Adrenal gland (tissue), 9 donors: ENCODE measurements at regions not wholly inside any gene's neighbourhood (a gene's known extent, or its start where the extent isn't known, plus 50 kb on each side); places are given as distances from the start of the nearest gene placed in this dataset.
"Not testable (repeated sequence)": the region's sequence is repeated elsewhere in the genome, so short reads cannot be mapped to it uniquely, and the experiment has no call there.

ENCODE experiments used
- DNase-seq, 7 donors: peaks; one replicate each; pipeline ENCODE4 v3.0.0-alpha.2; 2019 to 2020
- H3K27ac ChIP-seq, 5 donors: fragments of 200-600 bp; sonication (generic) in 4 of 5; 1 replicate in 3 of 5; 2 replicates in 2 of 5; pipeline versions ENCODE4 v1.5.1 to v1.8.0; 2016 to 2020; ENCODE audit warnings: mild to moderate bottlenecking in 1 of 5
- H3K27me3 ChIP-seq: fragments of 200-600 bp; 2 replicates; pipeline ENCODE4 v1.8.0; 2021
- H3K36me3 ChIP-seq, 2 donors: fragments of 200-600 bp; replicated peaks in 1 of 2; 1 replicate in 1 of 2; 2 replicates in 1 of 2; pipeline versions ENCODE4 v1.5.1 to v1.8.0; 2018 to 2022
- H3K4me1 ChIP-seq, 2 donors: fragments of 200-600 bp; replicated peaks in 1 of 2; 1 replicate in 1 of 2; 2 replicates in 1 of 2; pipeline versions ENCODE4 v1.5.1 to v1.8.0; 2018 to 2021
- H3K4me3 ChIP-seq, 4 donors: fragments of 200-600 bp; sonication (generic) in 3 of 4; one replicate each; pipeline ENCODE4 v1.5.1; 2016 to 2018
- H3K9me3 ChIP-seq, 3 donors: fragments of 200-600 bp; sonication (generic) in 1 of 3; replicated peaks in 1 of 3; 1 replicate in 2 of 3; 2 replicates in 1 of 3; pipeline versions ENCODE4 v1.5.1 to v1.8.0; 2016 to 2021
- POLR2A ChIP-seq, 2 donors: fragments of 450-650 bp; IDR thresholded peaks; one replicate each; pipeline ENCODE4 v1.6.1; 2017; ENCODE audit warnings: antibody characterized with exemption in 2 of 2, mild to moderate bottlenecking in 2 of 2, moderate library complexity in 1 of 2
- WGBS, 4 donors: extraction: QIAGEN DNeasy Blood & Tissue Kit in 2 of 4; methylation state at CpG; one replicate each; pipeline versions ENCODE4 v1.1.5 to v1.1.7; 2013 to 2017; 5-methylcytosine and 5-hydroxymethylcytosine counted together
- intact Hi-C, 2 donors: fragments of 100-400 bp; cut with DNase I; formaldehyde crosslinking; loops; one replicate each; pipeline versions ENCODE4 v1.14.1 to v1.15.0; 2022 to 2023
- TF ChIP-seq, protein P1 (sequence below), 6 experiments: fragments of 450-650 bp in 4 of 6; fragments of 200-600 bp in 2 of 6; sonication (generic) in 1 of 6; IDR thresholded peaks; 1 replicate in 5 of 6; 2 replicates in 1 of 6; pipeline versions ENCODE4 v1.5.1 to v1.8.0; 2016 to 2021; ENCODE audit warnings: antibody characterized with exemption in 6 of 6, mild to moderate bottlenecking in 2 of 6, moderate library complexity in 1 of 6
- donor health status: healthy with polysubstance abuse.
- donor health status: Bipolar disorder and iron deficiency.
- donor health status: DM: yes; HTN: yes; CAD: no.
- donor health status: DM: no; HTN: no; CAD: no.
- donor health status: DM: no; HTN: no; CAD: no.

- WGBS, 4 donors = 96 to 100% (median 100%) methylated on average over 1 of the region's 1 CpG
- H3K27me3 ChIP-seq, H3K4me1 ChIP-seq, H3K4me3 ChIP-seq, H3K36me3 ChIP-seq, H3K9me3 ChIP-seq, DNase-seq, intact Hi-C loops, H3K27ac ChIP-seq: not testable (repeated sequence)
These were observed 51.3 kb upstream of the RIOK2 start for GRCh38 chr5:97234380-97234779.

DNA sequence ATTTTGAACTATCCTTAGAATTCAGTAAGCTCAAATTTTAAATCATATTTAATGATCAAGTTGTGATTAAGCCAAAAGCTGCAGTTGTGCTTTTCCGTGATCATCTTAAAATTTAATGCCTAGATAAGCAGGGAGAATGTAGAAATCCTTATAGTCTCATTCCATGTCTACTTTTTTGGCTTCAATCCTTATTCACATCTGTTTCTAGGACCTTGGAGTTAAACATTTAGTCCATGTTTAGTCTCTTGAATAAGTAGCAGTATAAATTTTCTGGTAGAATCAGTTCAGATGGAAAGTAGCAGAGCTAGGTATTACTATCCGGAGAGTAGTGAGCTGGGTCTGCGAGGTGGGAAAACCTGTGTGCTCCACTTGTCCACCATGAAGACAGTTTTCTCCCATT, 59.3 kb upstream of the RIOK2 start:
- TF ChIP-seq, protein P1, sequence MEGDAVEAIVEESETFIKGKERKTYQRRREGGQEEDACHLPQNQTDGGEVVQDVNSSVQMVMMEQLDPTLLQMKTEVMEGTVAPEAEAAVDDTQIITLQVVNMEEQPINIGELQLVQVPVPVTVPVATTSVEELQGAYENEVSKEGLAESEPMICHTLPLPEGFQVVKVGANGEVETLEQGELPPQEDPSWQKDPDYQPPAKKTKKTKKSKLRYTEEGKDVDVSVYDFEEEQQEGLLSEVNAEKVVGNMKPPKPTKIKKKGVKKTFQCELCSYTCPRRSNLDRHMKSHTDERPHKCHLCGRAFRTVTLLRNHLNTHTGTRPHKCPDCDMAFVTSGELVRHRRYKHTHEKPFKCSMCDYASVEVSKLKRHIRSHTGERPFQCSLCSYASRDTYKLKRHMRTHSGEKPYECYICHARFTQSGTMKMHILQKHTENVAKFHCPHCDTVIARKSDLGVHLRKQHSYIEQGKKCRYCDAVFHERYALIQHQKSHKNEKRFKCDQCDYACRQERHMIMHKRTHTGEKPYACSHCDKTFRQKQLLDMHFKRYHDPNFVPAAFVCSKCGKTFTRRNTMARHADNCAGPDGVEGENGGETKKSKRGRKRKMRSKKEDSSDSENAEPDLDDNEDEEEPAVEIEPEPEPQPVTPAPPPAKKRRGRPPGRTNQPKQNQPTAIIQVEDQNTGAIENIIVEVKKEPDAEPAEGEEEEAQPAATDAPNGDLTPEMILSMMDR (IDR thresholded peaks at IDR 0.05) = no peak
- TF ChIP-seq POLR2A (IDR thresholded peaks at IDR 0.05) = no peak
- H3K27me3 ChIP-seq = no peaks in the 10 kb centered on the region
- H3K9me3 ChIP-seq = no peaks in the 10 kb centered on the region
- no peaks in the 10 kb centered on the region for H3K4me1 ChIP-seq
- H3K36me3 ChIP-seq = no peaks in the 10 kb centered on the region
- no peak overlapping the region for H3K4me3 ChIP-seq
- no peak for DNase-seq
- 61 to 77% (median 68%) methylated on average over 3 of the region's 3 CpGs for WGBS, 4 donors
- no peak overlapping the region for H3K27ac ChIP-seq
- intact Hi-C loops = no loop called here

DNA sequence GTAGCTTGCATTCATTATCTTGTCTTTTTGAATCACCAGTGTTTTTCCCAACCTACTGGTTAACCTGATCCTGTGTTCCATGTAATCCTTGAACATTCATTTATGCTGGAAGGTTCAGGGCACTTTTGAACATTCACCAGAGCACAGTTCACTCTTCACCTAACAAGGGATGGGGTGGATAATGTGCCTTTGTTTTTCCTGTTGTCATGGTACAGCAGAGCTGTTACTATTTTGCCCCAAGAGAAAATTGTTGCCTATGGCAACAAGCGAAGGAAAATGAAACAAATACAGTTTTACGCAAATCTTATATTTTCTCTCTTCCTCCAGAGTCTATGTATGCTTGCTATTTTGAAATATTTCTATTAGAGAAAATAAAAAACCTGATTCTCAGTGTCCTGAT, 60.3 kb upstream of the RIOK2 start:
- no peaks in the 10 kb centered on the region for H3K4me1 ChIP-seq
- no peak overlapping the region for H3K27ac ChIP-seq
- H3K27me3 ChIP-seq = no peaks in the 10 kb centered on the region
- intact Hi-C loops = no loop called here
- WGBS, 4 donors = 64 to 85% (median 85%) methylated on average over 2 of the region's 2 CpGs
- no peaks in the 10 kb centered on the region for H3K36me3 ChIP-seq
- TF ChIP-seq, protein P1 (IDR thresholded peaks at IDR 0.05) = no peak
- TF ChIP-seq POLR2A (IDR thresholded peaks at IDR 0.05) = no peak
- no peak for DNase-seq
- no peak overlapping the region for H3K4me3 ChIP-seq
- H3K9me3 ChIP-seq = no peaks in the 10 kb centered on the region

GRCh38 chr5:97245386-97245785, 62.3 kb upstream of the RIOK2 start:
- TF ChIP-seq, protein P1 (IDR thresholded peaks at IDR 0.05) = no peak
- no peak for TF ChIP-seq POLR2A (IDR thresholded peaks at IDR 0.05)
- Histone ChIP-seq H3K27me3 (no peaks in the 10 kb centered on the region), H3K4me3 (no peak overlapping the region), H3K27ac (no peak overlapping the region), H3K9me3 (no peaks in the 10 kb centered on the region), H3K4me1 (no peaks in the 10 kb centered on the region), H3K36me3 (no peaks in the 10 kb centered on the region)
- DNase-seq = no peak
- intact Hi-C loops = no loop called here
- 57 to 70% (median 68%) methylated on average over 9 of the region's 9 CpGs for WGBS, 4 donors

GRCh38 chr5:97250113-97250512, 67.1 kb upstream of the RIOK2 start:
- Histone ChIP-seq H3K4me3 (no peak overlapping the region), H3K9me3 (no peaks in the 10 kb centered on the region), H3K27ac (no peak overlapping the region), H3K27me3 (no peaks in the 10 kb centered on the region), H3K4me1 (no peaks in the 10 kb centered on the region), H3K36me3 (no peaks in the 10 kb centered on the region)
- no peak for TF ChIP-seq POLR2A (IDR thresholded peaks at IDR 0.05)
- TF ChIP-seq, protein P1 (IDR thresholded peaks at IDR 0.05) = no peak
- no peak for DNase-seq
- intact Hi-C loops = no loop called here
